ENCODE measurements at regions not wholly inside any gene's neighbourhood (a gene's known extent, or its start where the extent isn't known, plus 50 kb on each side); places are given as distances from the start of the nearest gene placed in this dataset.

- no peaks in the 10 kb centered on the region for H3K4me1 ChIP-seq
- DNase-seq (ENCODE audit: low read depth in 1 of 2, low spot score in 1 of 2) (no peak), ATAC-seq (no peak), FAIRE-seq (no peak)
- H3K4me2 ChIP-seq: no peak overlapping the region
- CTCF ChIA-PET: no interaction called here
- no peak overlapping the region for H3K4me3 ChIP-seq
- POLR2A ChIA-PET: no interaction called here
- 8% methylated on average over 4 of the region's 4 CpGs for WGBS (ENCODE audit: missing lambda C conversion rate)
- TF ChIP-seq JUNB (IDR thresholded peaks at IDR 0.05): no peak
- TF ChIP-seq, protein P1, sequence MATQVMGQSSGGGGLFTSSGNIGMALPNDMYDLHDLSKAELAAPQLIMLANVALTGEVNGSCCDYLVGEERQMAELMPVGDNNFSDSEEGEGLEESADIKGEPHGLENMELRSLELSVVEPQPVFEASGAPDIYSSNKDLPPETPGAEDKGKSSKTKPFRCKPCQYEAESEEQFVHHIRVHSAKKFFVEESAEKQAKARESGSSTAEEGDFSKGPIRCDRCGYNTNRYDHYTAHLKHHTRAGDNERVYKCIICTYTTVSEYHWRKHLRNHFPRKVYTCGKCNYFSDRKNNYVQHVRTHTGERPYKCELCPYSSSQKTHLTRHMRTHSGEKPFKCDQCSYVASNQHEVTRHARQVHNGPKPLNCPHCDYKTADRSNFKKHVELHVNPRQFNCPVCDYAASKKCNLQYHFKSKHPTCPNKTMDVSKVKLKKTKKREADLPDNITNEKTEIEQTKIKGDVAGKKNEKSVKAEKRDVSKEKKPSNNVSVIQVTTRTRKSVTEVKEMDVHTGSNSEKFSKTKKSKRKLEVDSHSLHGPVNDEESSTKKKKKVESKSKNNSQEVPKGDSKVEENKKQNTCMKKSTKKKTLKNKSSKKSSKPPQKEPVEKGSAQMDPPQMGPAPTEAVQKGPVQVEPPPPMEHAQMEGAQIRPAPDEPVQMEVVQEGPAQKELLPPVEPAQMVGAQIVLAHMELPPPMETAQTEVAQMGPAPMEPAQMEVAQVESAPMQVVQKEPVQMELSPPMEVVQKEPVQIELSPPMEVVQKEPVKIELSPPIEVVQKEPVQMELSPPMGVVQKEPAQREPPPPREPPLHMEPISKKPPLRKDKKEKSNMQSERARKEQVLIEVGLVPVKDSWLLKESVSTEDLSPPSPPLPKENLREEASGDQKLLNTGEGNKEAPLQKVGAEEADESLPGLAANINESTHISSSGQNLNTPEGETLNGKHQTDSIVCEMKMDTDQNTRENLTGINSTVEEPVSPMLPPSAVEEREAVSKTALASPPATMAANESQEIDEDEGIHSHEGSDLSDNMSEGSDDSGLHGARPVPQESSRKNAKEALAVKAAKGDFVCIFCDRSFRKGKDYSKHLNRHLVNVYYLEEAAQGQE (IDR thresholded peaks at IDR 0.05): no peak
- no peak for TF ChIP-seq MYC (IDR thresholded peaks at IDR 0.05; ENCODE audit: borderline replicate concordance, low read length)
- TF ChIP-seq EP300 (IDR thresholded peaks at IDR 0.05): no peak
- TF ChIP-seq BCL3 (IDR thresholded peaks at IDR 0.05): no peak
- no peak for TF ChIP-seq RNF2 (IDR thresholded peaks at IDR 0.05; ENCODE audit: borderline replicate concordance, low read depth)
- H3K27ac ChIP-seq: no peak overlapping the region
- no peaks in the 10 kb centered on the region for H3K9me3 ChIP-seq
Observed at GRCh38 chr3:143209715-143210059, 90.1 kb downstream of the CHST2 start.

DNA sequence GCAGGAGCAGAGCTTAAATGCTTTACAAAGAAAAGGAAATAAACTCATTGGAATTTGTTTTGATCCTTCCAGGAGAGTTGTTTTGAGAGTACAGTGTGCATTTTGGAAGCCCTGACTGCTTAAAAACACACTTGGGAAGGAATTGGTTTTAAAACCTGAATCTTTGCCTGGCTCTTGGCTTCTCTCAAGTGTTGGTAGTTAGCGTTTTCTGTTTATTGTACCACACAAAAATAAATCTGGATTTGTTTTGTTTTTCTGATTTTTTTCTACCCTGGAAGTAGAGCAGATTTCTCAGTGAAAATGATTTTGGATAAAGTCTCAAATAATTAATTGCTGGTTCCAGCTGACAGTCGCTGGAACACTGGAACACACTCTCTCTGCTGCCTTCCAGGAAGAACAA lies 90.6 kb downstream of the CHST2 start:
- WGBS (ENCODE audit: missing lambda C conversion rate): 12% methylated on average over 2 of the region's 2 CpGs
- TF ChIP-seq ATOH8 (CRISPR knock-in tag; IDR thresholded peaks at IDR 0.05; ENCODE audit: low read depth) (no peak), SMC3 (IDR thresholded peaks at IDR 0.05) (no peak), PBX3 (IDR thresholded peaks at IDR 0.05) (no peak), RARB (CRISPR knock-in tag; IDR thresholded peaks at IDR 0.05) (no peak), GATA3 (IDR thresholded peaks at IDR 0.05; ENCODE audit: borderline replicate concordance) (no peak), POLR2A (IDR thresholded peaks at IDR 0.05; ENCODE audit: low read length) (no peak), RCOR1 (IDR thresholded peaks at IDR 0.05; ENCODE audit: low read depth, low read length) (no peak), ZC3H11A (IDR thresholded peaks at IDR 0.05) (no peak), CHD4 (IDR thresholded peaks at IDR 0.05; ENCODE audit: borderline replicate concordance) (no peak), HMGXB4 (CRISPR knock-in tag; IDR thresholded peaks at IDR 0.05; ENCODE audit: borderline replicate concordance) (no peak), CHD2 (IDR thresholded peaks at IDR 0.05; ENCODE audit: low read length, partially characterized antibody) (no peak)
- TF ChIP-seq, protein P2, sequence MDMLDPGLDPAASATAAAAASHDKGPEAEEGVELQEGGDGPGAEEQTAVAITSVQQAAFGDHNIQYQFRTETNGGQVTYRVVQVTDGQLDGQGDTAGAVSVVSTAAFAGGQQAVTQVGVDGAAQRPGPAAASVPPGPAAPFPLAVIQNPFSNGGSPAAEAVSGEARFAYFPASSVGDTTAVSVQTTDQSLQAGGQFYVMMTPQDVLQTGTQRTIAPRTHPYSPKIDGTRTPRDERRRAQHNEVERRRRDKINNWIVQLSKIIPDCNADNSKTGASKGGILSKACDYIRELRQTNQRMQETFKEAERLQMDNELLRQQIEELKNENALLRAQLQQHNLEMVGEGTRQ (IDR thresholded peaks at IDR 0.05): no peak
- no peak for DNase-seq (ENCODE audit: low read depth in 1 of 2, low spot score in 1 of 2)
- Histone ChIP-seq H3K4me3 (no peak overlapping the region), H3K27ac (no peak overlapping the region), H3K4me1 (no peaks in the 10 kb centered on the region), H3K4me2 (no peak overlapping the region), H3K9me3 (no peaks in the 10 kb centered on the region)
- no peak for FAIRE-seq
- no peak for ATAC-seq
- POLR2A ChIA-PET: no interaction called here
- CTCF ChIA-PET: no interaction called here
